Parathyroid adenoma (tissue), 2 donors: ENCODE measurements at regions not wholly inside any gene's neighbourhood (a gene's known extent, or its start where the extent isn't known, plus 50 kb on each side); places are given as distances from the start of the nearest gene placed in this dataset.
A peak's percentile ranks its signal among the peaks of the same experiment; 100 is the strongest.

Experiments used
- H2AFZ ChIP-seq: fragments of 300-600 bp; sonication (generic); one replicate; pipeline ENCODE4 v1.7.0; 2017; ENCODE audit warnings: antibody characterized with exemption, mild to moderate bottlenecking
- H3K27ac ChIP-seq: fragments of 300-600 bp; sonication (generic); one replicate; pipeline ENCODE4 v1.7.0; 2017
- H3K27me3 ChIP-seq: fragments of 300-600 bp; sonication (generic); one replicate; pipeline ENCODE4 v1.7.0; 2017; ENCODE audit warnings: low read length; ENCODE audit not compliant: control insufficient read depth, insufficient read depth
- H3K36me3 ChIP-seq: fragments of 300-600 bp; sonication (generic); one replicate; pipeline ENCODE4 v1.7.0; 2017; ENCODE audit warnings: low read length; ENCODE audit not compliant: control insufficient read depth, insufficient read depth
- H3K4me1 ChIP-seq: fragments of 300-600 bp; sonication (generic); one replicate; pipeline ENCODE4 v1.7.0; 2017; ENCODE audit warnings: control low read depth
- H3K4me2 ChIP-seq: fragments of 300-600 bp; sonication (generic); one replicate; pipeline ENCODE4 v1.7.0; 2017; ENCODE audit warnings: low read length
- H3K4me3 ChIP-seq: fragments of 300-600 bp; sonication (generic); one replicate; pipeline ENCODE4 v1.7.0; 2017; ENCODE audit warnings: low read depth, low read length
- H3K79me2 ChIP-seq: fragments of 300-600 bp; sonication (generic); one replicate; pipeline ENCODE4 v1.7.0; 2017; ENCODE audit warnings: control low read depth
- H3K9ac ChIP-seq: fragments of 300-600 bp; sonication (generic); one replicate; pipeline ENCODE4 v1.7.0; 2017; ENCODE audit warnings: mild to moderate bottlenecking
- H3K9me3 ChIP-seq: fragments of 300-600 bp; sonication (generic); one replicate; pipeline ENCODE4 v1.7.0; 2017; ENCODE audit warnings: low read length; ENCODE audit not compliant: control insufficient read depth
- TF ChIP-seq, protein P1 (sequence below): fragments of 300-600 bp; sonication (generic); IDR thresholded peaks from one replicate; pipeline ENCODE4 v1.7.0; 2017; ENCODE audit warnings: antibody characterized with exemption, mild to moderate bottlenecking
- donor health status: primary hyperparathyroidism.

DNA sequence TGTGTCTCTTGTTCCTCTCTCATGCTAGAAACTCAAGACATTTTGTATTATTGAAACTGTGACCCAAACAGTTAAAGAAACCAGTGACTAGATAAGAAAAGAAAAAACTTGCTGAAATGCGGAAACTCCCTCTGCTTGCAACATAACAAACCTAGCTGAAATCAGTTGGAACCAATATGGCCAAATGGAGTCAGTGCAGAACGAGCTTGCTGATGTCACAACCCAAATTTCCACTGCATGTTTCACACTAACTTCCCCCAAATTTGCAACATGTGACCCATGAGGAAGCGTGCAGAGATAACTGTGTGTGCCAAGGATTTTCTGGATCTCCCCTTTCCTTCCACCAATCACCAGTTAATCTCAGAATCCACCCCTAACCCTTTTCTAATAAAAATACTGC lies 208.0 kb downstream of the DLEU7 start:
- H3K4me3 ChIP-seq, result no peak overlapping the region
- TF ChIP-seq, protein P1, sequence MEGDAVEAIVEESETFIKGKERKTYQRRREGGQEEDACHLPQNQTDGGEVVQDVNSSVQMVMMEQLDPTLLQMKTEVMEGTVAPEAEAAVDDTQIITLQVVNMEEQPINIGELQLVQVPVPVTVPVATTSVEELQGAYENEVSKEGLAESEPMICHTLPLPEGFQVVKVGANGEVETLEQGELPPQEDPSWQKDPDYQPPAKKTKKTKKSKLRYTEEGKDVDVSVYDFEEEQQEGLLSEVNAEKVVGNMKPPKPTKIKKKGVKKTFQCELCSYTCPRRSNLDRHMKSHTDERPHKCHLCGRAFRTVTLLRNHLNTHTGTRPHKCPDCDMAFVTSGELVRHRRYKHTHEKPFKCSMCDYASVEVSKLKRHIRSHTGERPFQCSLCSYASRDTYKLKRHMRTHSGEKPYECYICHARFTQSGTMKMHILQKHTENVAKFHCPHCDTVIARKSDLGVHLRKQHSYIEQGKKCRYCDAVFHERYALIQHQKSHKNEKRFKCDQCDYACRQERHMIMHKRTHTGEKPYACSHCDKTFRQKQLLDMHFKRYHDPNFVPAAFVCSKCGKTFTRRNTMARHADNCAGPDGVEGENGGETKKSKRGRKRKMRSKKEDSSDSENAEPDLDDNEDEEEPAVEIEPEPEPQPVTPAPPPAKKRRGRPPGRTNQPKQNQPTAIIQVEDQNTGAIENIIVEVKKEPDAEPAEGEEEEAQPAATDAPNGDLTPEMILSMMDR, result no peak
- no peaks in the 10 kb centered on the region for H3K9me3 ChIP-seq
- H3K9ac ChIP-seq, result no peak overlapping the region
- H3K27me3 ChIP-seq, result no peaks in the 10 kb centered on the region
- H3K27ac ChIP-seq, result no peak overlapping the region
- peak overlapping the region; percentile 15 for H3K4me2 ChIP-seq
- no peaks in the 10 kb centered on the region for H3K79me2 ChIP-seq
- no peaks in the 10 kb centered on the region for H3K36me3 ChIP-seq
- no peaks in the 10 kb centered on the region for H3K4me1 ChIP-seq
- no peak overlapping the region for H2AFZ ChIP-seq

DNA sequence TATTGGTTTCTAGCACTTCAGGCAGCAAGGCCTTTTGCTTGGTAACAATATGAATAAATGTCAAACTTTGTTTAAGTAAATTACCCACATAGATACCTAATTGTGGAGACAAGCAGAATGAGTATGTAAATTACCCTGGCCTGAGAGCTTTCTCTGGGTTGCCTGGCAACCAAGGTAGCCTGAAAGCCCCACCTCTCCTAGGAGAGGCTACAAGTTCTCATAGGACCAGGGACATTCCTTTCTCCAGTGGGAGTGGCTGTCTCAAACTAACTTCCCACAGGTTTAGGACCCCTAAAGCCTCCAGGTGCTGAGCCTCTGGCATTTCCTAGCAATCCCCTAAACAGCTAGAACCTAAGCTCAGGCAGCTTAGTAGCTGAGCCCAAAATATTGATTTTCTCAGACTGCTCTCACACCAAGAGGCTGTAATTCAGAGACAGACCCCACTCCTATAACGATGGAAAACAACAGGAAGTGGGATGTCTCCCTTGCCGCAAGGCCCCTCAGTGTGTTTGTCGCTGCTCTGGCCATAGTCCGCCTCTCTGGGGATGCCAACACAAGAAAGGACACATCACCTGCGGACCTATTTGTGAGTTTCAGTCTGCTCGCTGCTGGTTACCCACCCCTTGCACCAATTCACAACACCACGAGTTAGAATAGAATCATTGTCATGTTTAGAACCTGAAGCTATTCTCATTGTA lies 207.3 kb downstream of the DLEU7 start:
- Histone ChIP-seq H3K9ac (no peak overlapping the region), H3K9me3 (no peaks in the 10 kb centered on the region), H3K4me3 (no peak overlapping the region), H3K79me2 (no peaks in the 10 kb centered on the region), H3K4me2 (peak overlapping the region; percentile 15), H3K36me3 (no peaks in the 10 kb centered on the region), H2AFZ (no peak overlapping the region), H3K4me1 (no peaks in the 10 kb centered on the region), H3K27ac (no peak overlapping the region), H3K27me3 (no peaks in the 10 kb centered on the region)
- TF ChIP-seq, protein P1, result no peak

DNA sequence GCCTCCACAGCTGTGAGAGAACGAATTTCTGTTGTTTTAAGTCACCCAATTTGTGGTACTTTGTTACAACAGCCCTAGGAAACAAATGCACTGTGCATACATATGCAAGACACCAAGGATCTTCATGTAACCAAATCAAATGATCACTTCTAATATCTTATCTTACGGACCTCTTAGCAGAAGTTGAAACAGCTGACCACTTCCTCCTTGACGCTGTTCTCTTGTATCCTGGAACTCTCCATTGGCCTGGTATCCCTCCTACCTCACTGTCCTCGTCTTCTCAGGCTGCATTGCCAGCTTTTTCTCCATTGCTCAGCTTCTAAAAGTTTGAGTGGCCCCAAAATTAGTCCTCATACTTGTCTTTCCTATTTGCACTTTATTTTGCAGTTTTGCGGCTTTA lies 200.4 kb downstream of the DLEU7 start:
- Histone ChIP-seq H3K27me3 (no peaks in the 10 kb centered on the region), H3K9me3 (no peaks in the 10 kb centered on the region), H3K4me1 (no peaks in the 10 kb centered on the region), H3K36me3 (no peaks in the 10 kb centered on the region), H3K9ac (no peak overlapping the region), H3K27ac (no peak overlapping the region), H3K4me3 (no peak overlapping the region), H2AFZ (no peak overlapping the region), H3K79me2 (no peaks in the 10 kb centered on the region), H3K4me2 (no peak overlapping the region)
- TF ChIP-seq, protein P1, result no peak

DNA sequence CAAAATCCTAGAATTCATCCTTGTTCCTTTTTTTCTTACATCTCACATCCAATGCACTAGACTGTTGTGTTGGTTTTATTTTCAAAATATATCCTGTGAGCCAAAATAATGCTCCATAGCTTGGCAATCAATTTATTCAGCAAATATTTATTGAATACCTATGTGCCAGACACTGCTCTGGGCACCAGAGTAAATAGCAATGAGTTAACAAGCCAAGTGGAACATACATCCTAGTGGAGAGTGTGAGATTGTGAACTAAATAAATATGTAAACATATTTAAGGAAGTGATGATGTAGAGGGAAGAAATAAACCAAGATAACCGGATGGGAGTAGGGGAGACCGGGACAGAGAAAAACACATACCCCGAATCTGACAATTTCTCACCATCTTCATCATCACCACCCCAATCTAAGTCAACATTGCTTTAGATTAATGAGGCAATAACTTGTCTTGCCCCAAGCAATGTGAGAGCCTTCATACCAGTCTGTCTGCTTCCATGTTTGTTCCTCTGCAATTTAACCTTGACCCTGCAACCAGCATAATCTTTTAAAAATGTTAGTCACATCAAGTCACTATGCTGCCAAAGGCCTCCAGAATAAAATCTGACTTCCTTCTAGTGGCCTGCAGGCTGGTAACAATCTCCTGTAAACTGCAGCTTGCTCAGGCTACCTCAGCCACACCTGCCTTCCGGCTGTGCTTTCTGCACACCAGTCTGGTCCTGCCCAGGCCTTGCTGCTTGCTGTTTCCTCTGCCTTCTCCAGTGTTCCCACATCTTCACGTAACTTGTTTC lies 199.2 kb downstream of the DLEU7 start:
- Histone ChIP-seq H2AFZ (no peak overlapping the region), H3K9me3 (no peaks in the 10 kb centered on the region), H3K79me2 (no peaks in the 10 kb centered on the region), H3K27ac (no peak overlapping the region), H3K27me3 (no peaks in the 10 kb centered on the region), H3K9ac (no peak overlapping the region), H3K4me2 (no peak overlapping the region), H3K36me3 (no peaks in the 10 kb centered on the region), H3K4me1 (no peaks in the 10 kb centered on the region), H3K4me3 (no peak overlapping the region)
- TF ChIP-seq, protein P1, result no peak
